MM.1S (cell line): ENCODE measurements at regions not wholly inside any gene's neighbourhood (a gene's known extent, or its start where the extent isn't known, plus 50 kb on each side); places are given as distances from the start of the nearest gene placed in this dataset.
"Not testable (repeated sequence)": the region's sequence is repeated elsewhere in the genome, so short reads cannot be mapped to it uniquely, and the experiment has no call there.

Source experiments
- CTCF ChIP-seq: fragments of 300-600 bp; sonication (generic); IDR thresholded peaks from 2 replicates; pipeline ENCODE4 v1.5.1; 2016; ENCODE audit warnings: antibody characterized with exemption, low read length, mixed read lengths
- EZH2 ChIP-seq: fragments of 300-600 bp; sonication (generic); optimal IDR thresholded peaks from 2 replicates; pipeline ENCODE3; 2017; ENCODE audit warnings: low read depth, mild to moderate bottlenecking, antibody characterized with exemption, low read length, mixed read lengths

- TF ChIP-seq CTCF, EZH2: not testable (repeated sequence)
These were observed 404.3 kb downstream of the ZBBX start for GRCh38 chr3:166975796-166976195.
